ENCODE measurements at regions not wholly inside any gene's neighbourhood (a gene's known extent, or its start where the extent isn't known, plus 50 kb on each side); places are given as distances from the start of the nearest gene placed in this dataset.

- no peak for TF ChIP-seq CTCF (IDR thresholded peaks at IDR 0.05)
- no peak for TF ChIP-seq POLR2A (IDR thresholded peaks at IDR 0.05)
These were observed 2101.0 kb downstream of the NCAM2 start for GRCh38 chr21:23099185-23099584.
